ENCODE measurements at regions not wholly inside any gene's neighbourhood (a gene's known extent, or its start where the extent isn't known, plus 50 kb on each side); places are given as distances from the start of the nearest gene placed in this dataset.
"Not testable (repeated sequence)": the region's sequence is repeated elsewhere in the genome, so short reads cannot be mapped to it uniquely, and the experiment has no call there.

DNA sequence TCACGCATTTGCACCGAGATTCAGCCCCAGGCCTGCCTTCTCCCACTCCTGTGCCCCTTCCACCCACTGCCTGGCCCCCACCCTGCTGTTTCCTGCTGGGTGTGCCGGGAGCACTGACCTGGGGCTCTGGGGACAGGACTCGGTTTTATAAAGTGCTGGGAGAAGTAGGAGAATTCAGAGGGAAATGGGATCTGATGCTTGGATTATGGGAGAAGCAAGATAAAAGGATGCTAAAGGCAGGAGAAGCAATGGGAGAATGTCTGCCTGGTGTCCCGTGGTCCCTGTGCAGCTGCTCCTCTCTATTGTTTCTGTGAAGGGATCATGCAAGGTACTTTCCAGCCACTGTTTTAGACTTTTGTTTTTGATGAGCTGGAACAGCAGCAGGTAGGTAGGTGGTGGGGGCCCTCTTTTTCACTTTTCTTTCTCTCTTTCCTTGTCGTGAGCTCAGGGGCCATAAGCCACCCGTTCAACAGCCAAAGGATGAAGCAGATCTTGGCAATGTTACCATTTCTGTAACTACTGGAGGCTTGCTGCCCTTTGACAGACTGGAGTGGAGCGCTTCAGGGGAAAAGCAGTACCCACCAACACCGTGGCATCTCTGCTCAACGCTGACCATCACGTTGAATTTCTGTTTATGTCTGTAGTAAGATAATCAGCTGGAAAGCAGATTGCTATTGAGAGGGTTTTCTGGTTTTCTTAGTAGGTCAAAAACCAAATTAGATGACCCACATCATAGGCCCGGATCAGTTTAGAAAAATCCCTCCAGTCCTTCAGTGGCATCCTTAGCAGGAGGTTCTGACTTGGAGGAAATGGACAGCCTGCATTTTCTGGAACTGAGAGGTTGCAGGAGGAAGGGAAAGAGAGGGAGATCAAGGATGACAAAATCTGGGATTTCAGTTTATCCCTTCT lies 63.8 kb upstream of the ENPP6 start:
- no peak for DNase-seq (ENCODE audit: low spot score)

DNA sequence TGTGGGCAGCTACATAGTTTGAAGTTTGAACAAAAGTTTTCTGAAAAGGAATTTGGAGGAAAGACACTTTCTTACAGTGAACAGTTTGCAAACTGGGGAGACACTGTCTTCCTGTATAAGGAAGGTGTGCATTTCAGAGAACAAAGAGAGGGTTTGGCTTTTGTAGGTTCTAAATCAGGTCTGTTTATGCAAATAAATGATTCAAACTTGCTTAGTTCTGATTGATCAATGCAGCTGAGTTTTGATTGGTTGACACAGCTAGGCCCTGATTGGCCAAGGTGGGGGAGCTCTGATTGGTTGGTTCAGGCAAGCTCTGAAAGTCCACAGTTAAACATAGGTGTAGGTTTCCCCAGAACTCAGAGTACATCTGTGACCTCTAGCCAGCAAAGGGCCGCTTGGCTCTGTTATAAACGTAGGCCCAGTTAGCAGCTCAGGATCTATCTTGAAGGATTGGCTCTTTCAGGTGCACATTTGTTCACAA lies 63.0 kb upstream of the ENPP6 start:
- DNase-seq (ENCODE audit: low spot score) = peak; percentile 47

DNA sequence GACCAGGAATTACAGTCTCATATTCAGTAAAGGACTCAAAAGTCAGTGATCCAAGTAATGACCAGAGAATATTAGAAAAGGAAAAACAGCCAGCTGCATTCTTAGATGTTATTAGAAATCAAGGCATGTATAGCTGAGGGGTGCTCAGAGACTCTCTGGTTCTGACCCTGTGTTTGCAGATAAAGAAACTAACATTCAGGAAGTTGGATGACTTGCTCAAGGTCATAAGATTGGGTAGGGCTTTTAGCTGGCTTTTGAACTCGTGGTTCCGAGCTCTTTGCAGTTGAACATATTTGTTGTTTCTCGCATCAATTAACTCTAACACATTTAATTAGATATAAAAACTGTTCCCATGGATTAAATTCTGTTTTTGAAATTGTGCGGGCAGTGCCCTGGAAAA lies 62.5 kb upstream of the ENPP6 start:
- DNase-seq (ENCODE audit: low spot score) = no peak

DNA sequence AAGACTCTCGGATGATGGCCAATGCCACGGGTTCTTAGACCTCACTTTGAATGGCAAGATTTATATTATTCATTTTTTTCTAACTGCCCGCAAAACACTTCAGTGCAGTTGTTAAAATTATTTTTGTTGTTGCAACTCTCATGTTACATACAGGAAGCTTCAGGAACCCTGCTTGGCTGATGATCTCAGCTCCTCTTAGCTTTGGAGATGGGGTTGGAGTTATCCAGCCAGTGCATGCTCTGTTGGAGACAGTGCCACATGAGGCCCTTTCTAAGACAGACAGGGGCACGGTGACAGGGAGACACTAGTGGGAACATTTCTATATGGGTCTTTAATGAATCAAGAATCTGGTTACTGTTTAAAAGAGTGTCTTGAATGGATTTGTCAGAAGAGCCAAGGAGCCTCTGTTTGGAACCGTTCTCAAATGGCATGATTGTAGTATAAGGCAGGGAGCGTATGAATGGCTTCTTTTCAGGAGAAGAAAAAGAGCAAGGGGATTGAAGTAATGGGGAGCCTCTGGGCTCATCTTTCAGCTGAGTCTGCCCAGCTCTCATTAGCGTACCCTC lies 61.9 kb upstream of the ENPP6 start:
- no peak for DNase-seq (ENCODE audit: low spot score)

DNA sequence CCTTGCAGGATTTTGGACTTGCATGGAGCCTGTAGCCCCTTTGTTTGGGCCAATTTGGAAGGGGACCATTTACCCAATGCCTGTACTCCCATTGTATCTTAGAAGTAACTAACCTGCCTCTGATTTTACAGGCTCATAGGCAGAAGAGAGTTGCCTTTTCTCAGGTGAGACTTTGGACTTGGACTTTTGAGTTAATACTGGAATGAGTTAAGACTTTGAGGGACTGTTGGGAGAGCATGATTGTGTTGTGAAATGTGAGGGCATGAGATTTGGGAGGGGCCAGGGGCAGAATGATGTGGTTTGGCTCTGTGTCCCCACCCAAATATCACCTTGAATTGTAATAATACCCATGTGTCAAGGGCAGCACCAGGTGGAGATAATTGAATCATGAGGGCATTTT lies 60.1 kb upstream of the ENPP6 start:
- DNase-seq (ENCODE audit: low spot score) = not testable (repeated sequence)

DNA sequence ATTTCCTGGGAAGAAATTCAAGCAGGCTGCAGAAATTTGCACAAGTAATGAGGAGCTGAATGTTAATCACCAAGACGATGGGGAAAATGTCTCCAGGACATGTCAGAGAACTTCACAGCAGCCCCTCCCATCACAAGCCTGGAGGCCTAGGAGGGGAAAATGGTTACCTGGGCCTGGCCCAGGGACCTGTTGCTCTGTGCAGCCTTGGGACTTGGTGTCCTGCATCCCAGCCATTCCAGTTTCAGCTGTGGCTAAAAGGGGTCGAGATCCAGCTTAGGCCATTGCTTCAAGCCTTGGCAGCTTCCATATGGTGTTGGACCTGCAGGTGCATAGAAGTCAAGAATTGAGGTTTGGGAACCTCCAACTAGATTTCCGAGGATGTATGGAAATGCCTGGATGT lies 59.3 kb upstream of the ENPP6 start:
- not testable (repeated sequence) for DNase-seq (ENCODE audit: low spot score)

DNA sequence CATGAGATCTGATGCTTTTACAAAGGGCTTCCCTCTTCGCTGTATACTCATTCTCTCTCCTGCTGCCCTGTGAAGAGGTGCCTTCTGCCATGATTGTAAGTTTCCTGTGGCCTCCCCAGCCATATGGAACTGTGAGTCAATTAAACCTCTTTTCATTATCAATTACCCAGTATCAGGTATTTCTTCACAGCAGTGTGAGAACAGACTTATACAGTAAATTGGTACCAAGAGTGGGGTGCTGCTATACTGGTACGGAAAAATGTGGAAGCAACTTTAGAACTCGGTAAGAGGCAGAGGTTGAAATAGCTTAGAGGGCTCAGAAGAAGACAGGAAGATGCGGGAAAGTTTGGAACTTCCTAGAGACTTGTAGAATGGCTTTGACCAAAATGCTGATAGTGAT lies 58.7 kb upstream of the ENPP6 start:
- not testable (repeated sequence) for DNase-seq (ENCODE audit: low spot score)

DNA sequence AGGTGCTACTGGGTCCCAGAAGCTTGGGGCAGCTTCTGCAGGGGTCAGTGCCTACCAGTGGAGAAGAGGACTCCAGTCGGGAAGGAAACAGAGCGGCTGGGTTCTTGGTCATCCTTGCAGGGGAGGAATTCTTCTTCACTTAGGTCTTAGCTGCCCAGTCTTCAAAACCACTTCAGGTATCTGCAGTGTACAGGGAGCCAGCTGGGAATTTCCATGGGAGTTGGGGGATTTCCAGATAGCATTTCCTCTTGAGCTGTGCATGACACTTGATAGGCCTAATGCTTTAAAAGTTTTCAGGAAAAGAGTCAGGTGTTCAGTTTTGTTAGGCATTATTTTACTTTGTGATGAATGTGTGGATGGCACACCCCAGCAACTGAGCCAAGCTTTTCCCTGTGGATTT lies 58.1 kb upstream of the ENPP6 start:
- DNase-seq (ENCODE audit: low spot score) = no peak

DNA sequence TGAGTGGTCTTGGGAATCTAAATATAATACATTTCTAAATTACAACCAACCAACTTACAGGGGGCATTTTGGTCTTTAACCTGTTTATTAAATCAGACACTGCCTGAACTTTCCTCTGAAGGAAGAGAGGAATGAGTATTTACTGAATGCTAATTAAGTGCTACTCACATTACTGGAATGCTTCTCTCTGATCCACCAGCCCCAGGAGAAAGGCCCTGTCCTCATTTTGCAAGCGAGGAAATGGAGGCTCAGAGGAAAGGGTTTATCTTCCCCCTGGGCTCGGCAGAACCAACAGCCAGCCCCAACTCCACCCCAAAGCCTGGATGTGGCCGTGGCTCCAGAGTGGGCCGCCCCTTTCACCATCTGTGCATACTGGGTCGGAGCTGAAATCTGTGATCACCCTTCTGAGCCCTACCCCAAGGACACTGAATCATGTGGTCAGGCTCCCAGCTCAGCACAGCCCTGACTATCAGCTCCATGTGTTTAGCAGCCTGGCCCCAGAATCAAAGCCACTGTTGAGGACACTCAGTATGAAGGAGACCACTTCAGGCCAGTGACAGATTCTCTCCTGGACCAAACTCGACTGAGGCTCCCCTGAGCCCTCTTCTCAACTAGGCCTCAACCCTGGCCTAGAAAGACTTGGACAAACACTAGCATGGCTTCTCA lies 56.7 kb upstream of the ENPP6 start:
- no peak for DNase-seq (ENCODE audit: low spot score)

DNA sequence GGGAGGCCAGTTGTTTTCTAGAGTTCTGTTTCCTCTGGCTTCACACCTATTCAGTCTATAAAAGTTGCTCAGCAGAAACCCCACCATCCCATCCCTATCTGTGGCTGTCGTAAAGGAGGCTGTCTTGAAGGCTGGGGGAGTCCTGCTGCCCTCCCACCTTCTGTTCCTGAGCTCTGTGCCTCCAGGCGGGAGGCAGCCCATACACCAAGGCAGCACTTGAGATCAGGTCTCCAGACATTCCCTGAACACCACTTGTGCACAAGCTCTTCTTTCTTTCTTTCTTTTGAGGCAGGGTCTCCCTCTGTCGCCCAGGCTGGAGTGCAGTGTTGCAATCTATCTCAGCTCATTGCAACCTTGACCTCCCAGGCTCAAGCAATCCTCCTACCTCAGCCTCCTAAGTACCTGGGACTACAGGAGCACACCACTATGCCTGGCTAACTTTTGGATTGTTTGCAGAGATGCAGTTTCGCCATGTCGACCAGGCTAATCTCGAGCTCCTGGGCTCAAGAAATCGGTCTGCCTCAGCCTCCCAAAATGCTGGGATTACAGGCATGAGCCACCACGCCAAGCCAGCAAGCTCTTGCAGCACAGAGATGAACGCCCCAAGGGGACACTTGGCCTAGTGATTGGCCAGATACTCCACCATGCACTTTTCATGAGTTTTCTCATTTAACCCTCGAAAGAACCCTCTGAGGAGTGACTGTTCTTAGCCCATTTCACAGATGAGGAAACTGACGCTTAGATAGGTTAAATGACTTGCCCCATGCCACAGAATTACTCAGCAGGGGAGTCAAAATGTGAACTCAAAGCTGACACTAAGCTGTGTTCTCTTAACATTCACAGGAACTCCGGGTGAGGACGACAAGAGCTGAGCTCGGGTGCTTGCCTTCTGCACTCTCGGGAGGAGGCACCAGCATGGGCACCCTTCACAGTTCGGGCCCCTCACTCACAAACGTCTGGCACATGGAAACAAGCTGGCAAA lies 55.8 kb upstream of the ENPP6 start:
- DNase-seq (ENCODE audit: low spot score) = no peak

DNA sequence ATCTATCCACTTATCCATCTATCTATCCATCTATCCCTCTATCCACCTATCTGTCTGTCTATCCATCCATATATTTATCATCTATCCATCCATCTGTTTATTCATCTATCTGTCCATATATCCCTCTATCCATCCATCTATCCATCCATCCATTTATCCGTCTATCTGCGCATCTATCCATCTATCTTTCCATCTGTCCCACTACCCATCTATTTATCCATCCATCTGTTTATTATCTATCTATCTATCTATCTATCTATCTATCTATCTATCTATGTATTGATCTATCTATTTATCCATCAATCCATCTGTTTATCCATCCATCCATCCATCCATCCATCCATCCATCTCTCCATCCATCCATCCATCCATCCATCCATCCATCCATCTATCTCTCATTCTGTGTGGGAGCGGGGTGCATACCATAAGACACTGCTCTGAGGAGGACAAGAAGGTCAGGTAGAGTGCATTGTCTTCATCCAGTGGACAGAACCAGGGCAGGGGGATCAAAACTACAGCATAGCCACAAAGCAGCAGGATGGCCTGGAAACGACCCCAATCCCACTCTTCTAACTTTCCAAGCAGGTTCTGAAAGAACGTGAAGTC lies 53.2 kb upstream of the ENPP6 start:
- DNase-seq (ENCODE audit: low spot score) = no peak

DNA sequence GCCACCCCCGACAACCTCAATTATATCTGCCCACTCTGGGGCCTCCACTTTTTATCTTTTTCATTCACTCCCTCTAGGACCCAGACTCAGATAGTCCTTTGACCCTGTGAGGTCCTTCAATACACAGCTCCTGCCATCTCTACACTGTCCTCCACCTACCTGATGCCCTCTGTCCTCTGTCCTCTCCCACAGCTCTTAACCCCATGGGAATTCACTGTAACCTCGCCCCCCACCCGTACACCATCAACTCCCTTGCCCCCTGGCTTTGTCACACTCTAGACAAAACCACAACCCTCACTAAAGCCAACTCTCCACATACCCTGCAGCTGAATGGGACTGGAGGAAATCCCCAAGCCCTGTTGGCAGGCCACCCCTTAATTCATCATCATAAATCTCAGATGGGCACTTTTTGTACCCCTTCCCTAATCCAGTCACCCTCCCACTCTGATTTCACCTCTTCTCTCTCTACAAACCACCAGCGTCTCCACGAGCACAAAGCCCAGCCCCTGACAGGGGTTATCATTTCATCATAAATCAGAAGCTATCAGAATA lies 52.3 kb upstream of the ENPP6 start:
- DNase-seq (ENCODE audit: low spot score) = no peak

DNA sequence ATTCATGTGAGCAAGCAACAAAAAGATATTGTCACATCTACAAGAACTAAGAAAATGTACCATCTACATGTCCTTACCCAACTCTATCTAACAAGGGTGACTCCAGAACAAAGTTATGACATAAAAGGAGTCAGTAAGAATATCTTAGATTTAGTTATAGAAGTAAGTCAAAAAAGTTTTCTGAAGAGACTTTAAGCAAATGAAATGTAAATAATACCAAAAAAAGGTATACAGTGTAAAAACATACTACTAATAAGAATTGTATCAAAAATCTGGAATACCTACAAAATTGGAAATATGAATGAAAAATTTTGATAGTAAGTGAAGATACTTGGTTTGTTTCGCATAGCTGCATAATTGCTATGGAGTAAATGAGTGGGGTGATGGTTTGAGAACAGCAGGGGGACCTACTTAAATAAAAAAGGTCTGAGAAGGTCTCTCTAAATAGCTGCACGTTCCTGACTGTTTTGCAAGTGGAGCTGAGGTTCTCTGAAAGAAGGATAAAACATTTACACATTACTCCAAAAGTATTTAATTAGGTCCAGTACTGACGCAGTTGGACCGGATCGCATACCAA lies 51.0 kb upstream of the ENPP6 start:
- peak; percentile 51 for DNase-seq (ENCODE audit: low spot score)

DNA sequence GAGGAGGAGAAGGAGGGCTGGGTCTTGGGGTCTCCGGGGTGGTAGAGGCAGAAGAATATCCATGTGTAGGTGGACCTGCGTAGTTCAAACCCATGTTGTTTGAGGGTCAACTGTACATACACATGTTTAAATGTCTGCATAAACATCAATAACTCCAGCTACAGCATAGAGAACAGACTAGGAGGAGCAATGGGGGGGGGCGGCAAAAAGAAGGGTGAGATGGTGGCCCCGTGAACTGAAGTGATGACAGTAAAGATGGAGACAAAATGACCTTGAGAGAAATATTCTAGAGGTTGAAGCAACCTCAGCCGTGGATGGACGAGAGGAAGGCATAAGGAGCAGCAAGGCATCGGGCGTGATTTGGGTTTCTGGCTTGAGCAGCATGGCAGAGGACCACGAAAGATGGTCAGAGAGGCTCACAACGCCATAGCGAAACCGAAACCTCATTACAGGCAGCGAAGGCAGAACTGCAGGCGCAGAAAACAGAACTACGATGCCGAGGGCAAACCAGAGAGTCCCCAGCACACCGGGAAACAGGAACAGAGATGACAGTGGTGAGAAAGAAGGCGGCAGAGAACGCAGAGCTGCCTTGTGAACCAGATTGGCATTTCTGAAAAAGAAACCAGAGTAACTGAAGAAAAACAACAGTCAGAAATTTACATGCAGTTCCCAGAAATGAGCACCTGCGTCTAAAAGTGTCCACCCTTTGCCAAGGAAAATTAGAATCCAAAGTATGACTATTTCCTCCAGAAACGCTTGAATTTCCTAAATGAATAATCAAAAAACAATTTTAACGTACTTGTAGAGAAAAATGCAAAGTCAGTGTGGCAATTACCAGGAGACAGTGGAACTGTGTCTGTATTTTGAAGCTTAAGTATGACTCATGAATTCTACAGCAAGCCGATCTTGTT lies 50.3 kb upstream of the ENPP6 start:
- DNase-seq (ENCODE audit: low spot score) = peak; percentile 94

All from NAMALWA (cell line).